Fibroblast of villous mesenchyme (primary cell): ENCODE measurements at regions not wholly inside any gene's neighbourhood (a gene's known extent, or its start where the extent isn't known, plus 50 kb on each side); places are given as distances from the start of the nearest gene placed in this dataset. TPM values are rescaled to one million over a fixed set of nuclear protein-coding genes. Genes with fewer than 3 reads are reported as not detected.
A peak's percentile ranks its signal among the peaks of the same experiment; 100 is the strongest.

Experiments used
- DNase-seq: peaks from one replicate; pipeline ENCODE4 v3.0.0-alpha.2; 2010; ENCODE audit warnings: low read depth
- H3K4me3 ChIP-seq: 2 replicates; pipeline ENCODE4 v1.5.1; 2011; ENCODE audit warnings: low read depth, mild to moderate bottlenecking, low read length
- small RNA-seq: library from RNA; depleted of rRNA; stranded (forward); fragments of <200 nt; gene quantifications from one replicate; pipeline ENCODE3, GENCODE V24; 2012
- TF ChIP-seq, protein P1 (sequence below): IDR thresholded peaks from 2 replicates; pipeline ENCODE4 v1.5.1; 2012; ENCODE audit warnings: low read depth, mild to moderate bottlenecking, low read length; ENCODE audit not compliant: insufficient read depth

DNA sequence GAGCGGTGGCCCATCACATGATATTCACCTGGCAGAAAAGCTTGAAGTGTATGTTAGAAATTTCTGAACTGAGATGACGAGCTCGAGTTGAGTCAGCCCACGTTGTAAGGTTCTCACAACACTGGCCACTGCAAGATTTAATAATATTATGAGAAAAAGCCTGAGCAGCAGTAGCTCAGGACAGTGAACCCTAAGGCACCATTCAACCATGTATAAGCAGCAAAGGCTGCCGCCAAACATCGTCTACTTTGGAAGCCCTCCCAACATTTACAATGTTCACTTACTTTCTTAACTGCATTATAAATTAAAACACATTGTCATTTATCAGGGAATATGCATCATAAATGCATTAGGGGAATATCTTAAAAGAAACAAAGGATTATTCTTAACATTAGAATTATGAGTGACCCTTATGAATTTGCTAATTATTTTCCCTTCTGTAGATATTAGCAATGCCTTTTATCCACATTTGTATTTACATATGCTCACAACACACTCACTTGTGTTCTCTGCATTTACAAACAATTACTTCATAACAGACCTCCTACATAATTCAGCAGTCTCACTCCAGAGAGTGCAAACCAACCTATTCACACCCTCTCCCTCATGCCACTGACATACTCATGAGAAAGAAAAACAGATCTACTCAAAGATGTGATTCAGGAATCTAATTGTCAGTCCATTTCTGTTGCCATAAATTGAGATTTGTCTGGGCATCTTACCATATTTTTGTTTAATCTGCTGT lies 57.7 kb upstream of the CARD18 start:
- no peak overlapping the region for H3K4me3 ChIP-seq
- TF ChIP-seq, protein P1, sequence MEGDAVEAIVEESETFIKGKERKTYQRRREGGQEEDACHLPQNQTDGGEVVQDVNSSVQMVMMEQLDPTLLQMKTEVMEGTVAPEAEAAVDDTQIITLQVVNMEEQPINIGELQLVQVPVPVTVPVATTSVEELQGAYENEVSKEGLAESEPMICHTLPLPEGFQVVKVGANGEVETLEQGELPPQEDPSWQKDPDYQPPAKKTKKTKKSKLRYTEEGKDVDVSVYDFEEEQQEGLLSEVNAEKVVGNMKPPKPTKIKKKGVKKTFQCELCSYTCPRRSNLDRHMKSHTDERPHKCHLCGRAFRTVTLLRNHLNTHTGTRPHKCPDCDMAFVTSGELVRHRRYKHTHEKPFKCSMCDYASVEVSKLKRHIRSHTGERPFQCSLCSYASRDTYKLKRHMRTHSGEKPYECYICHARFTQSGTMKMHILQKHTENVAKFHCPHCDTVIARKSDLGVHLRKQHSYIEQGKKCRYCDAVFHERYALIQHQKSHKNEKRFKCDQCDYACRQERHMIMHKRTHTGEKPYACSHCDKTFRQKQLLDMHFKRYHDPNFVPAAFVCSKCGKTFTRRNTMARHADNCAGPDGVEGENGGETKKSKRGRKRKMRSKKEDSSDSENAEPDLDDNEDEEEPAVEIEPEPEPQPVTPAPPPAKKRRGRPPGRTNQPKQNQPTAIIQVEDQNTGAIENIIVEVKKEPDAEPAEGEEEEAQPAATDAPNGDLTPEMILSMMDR = no peak
- no peak for DNase-seq

DNA sequence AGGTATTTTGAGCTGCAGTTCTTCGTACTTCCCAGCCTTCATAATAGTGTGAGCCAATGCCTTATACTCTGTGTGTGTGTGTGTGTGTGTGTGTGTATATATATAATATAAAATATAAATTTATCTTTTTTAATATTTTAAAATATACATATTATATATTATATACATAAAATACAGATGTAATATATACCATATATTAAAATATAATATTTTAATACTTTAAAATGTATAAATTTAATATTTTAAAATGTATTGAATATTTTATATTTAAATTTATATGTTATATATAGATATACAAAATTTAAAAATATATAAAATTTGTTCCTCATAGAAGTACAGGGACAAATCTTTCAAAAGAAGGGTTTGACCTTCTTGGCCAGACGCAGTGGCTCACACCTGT lies 53.7 kb upstream of the CARD18 start:
- TF ChIP-seq, protein P1 = no peak
- no peak for DNase-seq
- H3K4me3 ChIP-seq = no peak overlapping the region

DNA sequence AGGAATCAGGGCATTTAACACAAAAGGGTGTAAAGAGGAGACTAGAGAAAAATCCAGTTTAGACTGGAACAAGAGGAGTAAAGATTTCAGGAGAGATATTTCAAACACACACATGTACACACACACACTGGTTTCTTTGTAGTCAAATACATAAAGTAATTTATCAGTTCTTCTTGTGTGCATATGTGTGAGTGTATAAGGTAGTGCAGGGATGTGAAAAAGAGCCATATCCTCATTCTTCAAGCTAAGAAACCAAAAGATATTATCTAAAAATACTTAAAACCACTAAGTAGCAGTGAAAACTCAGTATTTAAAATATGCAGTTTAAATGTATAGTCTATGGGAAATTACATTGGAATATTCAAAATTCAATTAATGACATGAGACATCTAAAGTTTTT lies 52.5 kb upstream of the CARD18 start:
- TF ChIP-seq, protein P1 = no peak
- no peak overlapping the region for H3K4me3 ChIP-seq
- no peak for DNase-seq

DNA sequence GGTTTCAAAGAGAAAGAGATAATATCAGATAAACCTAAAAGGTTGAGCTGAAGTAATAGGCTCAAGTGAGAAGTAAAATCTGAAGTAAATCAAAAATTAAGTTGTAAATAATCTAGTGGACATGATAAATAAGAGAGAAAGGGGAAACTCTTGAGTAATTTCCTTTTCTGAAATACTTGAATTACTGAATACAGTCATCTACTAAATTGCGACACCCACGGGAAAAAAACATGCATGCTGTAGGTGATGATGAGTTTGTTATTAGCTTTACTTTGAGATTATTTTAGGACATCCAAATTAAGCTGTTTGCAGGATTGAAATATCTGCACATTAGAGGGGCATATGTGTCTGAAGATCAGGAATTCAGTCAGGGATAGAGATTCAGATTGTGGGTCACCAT lies 50.0 kb upstream of the CARD18 start:
- TF ChIP-seq, protein P1 = no peak
- peak; percentile 56 for DNase-seq

More for the DNA sequence above, 50.0 kb upstream of the CARD18 start:
- H3K4me3 ChIP-seq = no peak overlapping the region

Small RNA genes in the stretch of these regions (small RNA-seq; reads per million reads assigned to genes)
- gene AP003181.1 (not detected), gene RF00017 (not detected)
